OCI-LY3 (cell line): ENCODE measurements at regions not wholly inside any gene's neighbourhood (a gene's known extent, or its start where the extent isn't known, plus 50 kb on each side); places are given as distances from the start of the nearest gene placed in this dataset.

ENCODE experiments used
- CTCF ChIP-seq: fragments of 200-600, 300-600 bp; sonication (generic); IDR thresholded peaks from 2 replicates; pipeline ENCODE4 v1.5.1; 2014; ENCODE audit warnings: antibody characterized with exemption, low read length, low read depth
- EZH2phosphoT487 ChIP-seq: fragments of 200-600 bp; shearing (Covaris generic); IDR thresholded peaks from 2 replicates; pipeline ENCODE4 v1.6.1; 2018; ENCODE audit warnings: antibody characterized with exemption, mixed run types, low read depth

GRCh38 chr18:14933049-14933851 is 185.3 kb downstream of the ANKRD30B start:
- TF ChIP-seq CTCF (no peak), EZH2phosphoT487 (no peak)
